HG02678 (cell line): ENCODE measurements at regions not wholly inside any gene's neighbourhood (a gene's known extent, or its start where the extent isn't known, plus 50 kb on each side); places are given as distances from the start of the nearest gene placed in this dataset.
"Not testable (repeated sequence)": the region's sequence is repeated elsewhere in the genome, so short reads cannot be mapped to it uniquely, and the experiment has no call there.

ENCODE experiments used
- ATAC-seq: cut with Tn5 transposase; IDR thresholded peaks from one replicate; pipeline ENCODE4 v1.9.1; 2021; ENCODE audit warnings: mild to moderate bottlenecking, moderate library complexity; ENCODE audit not compliant: unreplicated experiment

- ATAC-seq: no peak
Observed at GRCh38 chrX:43188296-43188695, 410.3 kb upstream of the PPP1R2C start.

GRCh38 chrX:43211570-43211969 is 433.6 kb upstream of the PPP1R2C start:
- ATAC-seq: no peak

- ATAC-seq: no peak
Observed at GRCh38 chrX:43218198-43218597, 437.9 kb upstream of the MAOA start.

DNA sequence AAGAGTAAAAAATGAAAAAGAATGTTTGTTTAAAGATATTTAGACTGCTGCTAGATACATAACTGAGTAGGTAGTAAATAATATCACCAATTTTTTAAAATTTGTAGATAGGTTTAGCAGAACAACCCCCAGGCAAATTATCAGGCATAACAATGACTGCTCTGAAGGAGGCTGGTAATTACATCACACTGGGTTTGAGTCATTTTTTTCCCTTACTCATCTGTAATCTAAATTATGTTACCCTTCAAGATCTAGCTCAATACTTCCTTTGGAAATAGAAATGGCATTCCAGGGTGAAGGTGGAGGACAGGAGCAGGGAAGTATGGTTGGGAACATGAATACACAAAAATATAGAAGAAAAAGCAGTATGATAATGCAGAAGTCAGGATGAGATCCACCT is 431.6 kb upstream of the MAOA start:
- ATAC-seq: no peak

DNA sequence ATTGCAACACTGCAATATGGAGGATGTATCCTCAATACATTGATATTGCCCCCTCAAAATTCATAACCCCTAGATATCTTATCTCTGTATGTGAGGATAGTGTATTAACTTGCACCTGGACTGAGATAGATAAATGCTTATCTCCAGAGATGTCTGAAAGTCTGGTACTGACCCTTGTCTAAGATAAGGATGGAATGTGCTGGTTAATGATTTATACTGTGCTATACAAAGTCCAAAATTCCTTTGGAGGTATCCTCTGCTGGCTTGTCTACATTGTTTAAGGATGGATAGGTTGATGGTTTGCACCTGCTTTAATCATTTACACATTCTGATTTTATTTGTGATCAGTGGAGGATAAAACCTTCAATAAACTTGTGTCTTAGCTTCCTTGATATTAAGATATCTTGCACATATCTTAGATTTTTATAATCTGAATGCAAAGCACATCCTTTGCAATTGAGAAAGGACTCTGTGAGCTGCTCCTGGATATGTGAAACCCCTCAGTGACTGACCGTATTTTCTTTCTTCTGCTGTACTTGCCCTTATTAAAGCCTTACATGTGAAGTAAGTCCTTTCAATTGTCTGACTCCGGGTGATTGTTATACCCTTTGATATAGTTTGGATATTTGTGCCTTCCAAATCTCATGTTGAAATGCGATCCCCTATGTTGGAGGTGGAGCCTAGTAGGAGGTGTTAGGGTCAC is 430.3 kb upstream of the MAOA start:
- ATAC-seq: no peak

DNA sequence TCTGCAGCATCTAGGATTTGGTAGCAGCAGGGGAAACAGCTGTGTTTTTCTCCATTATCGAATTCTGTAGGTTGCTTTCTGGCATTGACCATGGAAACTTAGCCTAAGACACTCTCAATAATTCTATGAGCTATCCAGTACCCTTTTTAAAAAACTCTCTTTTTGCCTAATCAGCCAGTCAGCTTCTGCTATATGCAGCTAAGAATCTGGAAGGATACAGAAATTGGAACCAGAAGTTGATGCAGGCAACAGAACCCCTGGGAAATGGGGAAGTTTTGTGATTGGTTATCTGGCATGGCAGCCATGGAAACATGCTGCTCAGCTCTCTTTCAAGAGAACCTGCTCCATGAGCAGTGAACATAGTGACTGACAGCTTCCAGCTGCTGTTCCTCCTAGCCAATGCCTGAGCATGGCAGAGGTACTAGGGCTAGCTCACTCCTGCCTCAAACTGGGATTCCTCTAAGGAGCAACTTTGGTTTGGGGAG is 417.6 kb upstream of the MAOA start:
- ATAC-seq: no peak

DNA sequence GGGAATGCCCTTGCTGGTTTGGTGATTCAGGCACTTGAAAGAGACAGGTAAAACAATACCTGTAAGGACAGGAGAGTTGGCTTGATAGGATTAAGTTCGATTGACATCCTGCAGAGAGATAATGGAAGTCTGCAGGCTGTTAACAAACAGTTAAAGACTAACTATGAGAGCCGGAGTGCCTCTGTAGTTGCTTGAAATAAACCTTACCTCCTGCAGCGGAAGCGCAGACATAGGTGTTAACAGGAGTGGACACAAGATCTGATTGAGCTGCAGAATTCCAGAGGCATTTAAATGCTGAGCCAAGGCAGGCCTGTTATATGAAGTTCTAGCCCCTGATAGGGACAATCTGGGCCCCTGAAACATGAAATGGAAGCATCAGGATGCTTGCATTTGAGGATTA is 416.7 kb upstream of the MAOA start:
- ATAC-seq: no peak

- no peak for ATAC-seq
Observed at GRCh38 chrX:43255596-43255995, 400.5 kb upstream of the MAOA start.

DNA sequence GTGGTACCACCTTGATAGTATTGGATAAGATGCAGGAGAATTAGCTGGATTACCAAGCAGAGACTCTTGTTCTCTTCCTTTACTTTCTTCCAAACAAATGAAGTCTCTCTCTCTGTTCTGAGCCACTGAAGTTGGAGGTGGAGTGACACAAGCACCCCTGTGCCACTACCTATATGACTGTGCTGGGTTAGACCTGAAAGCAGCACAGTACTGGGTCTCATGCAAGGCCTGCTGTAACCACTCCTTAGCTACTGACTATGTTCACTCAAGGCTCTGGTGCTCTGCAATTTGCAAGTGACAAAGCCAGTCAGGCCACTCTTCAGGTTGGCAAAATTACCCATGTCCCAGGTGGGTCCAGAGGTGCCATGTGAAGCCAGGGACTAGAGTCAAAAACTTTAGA is 389.6 kb upstream of the MAOA start:
- ATAC-seq: no peak

GRCh38 chrX:43267652-43268051 is 388.4 kb upstream of the MAOA start:
- no peak for ATAC-seq

- no peak for ATAC-seq
Observed at GRCh38 chrX:43269201-43269600, 386.9 kb upstream of the MAOA start.

- ATAC-seq: no peak
Observed at GRCh38 chrX:43277879-43278278, 378.2 kb upstream of the MAOA start.

DNA sequence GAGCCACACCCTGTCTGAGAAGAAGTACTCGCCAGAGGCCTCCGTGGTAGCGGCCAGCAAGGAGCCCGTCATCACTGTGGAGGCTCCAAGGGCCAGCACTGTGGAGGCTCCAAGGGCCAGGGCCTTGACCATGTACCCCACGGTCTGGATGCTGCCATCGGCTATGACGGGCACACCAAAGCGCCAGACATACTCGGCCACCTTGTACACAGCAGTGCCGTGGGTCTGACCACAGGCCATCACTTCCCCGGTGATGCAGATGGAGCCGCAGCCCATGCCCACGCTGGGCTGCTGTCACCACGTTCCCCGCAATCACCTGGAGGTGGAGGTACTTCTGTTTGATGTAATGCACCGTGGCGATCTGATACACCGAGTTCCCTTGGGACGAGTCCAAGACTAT is 377.7 kb upstream of the MAOA start:
- no peak for ATAC-seq

DNA sequence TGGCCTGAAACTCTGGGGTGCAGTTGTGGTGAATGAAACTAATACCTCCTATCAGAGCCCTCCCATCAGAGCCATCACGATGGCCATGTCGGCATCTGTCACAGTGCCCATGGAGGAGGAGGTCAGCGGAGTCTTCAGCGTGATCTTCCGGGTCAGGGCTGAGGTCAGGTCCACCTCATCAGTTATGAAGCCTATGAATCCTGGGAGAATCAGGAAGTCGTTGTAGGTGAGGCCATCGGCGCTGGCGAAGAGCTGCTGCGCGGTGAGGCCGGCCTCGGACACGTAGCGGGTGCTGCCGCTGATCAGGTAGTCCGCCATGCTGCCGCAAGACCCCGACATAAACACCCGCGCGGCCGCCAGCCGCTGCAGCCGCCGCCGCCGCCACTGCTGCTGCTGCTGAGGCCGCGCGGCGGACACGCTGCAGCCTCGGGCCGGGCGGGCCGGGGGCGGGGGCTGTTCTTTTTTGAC is 376.7 kb upstream of the MAOA start:
- no peak for ATAC-seq

- ATAC-seq: no peak
Observed at GRCh38 chrX:43283187-43283586, 372.9 kb upstream of the MAOA start.

DNA sequence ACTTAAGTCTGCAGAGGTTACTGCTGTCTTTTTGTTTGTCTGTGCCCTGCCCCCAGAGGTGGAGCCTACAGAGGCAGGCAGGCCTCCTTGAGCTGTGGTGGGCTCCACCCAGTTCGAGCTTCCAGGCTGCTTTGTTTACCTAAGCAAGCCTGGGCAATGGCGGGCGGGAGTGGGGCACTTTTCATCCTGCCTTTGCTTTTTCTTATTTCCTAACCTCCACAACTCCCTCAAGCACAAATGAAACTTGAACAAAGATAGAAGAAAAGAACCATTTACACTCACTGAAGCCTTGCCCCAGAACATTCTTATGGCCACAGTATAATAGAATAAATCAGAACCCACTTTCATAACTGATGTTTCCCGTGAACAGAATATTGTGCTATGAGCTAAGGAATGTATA is 344.5 kb upstream of the MAOA start:
- not testable (repeated sequence) for ATAC-seq

GRCh38 chrX:43313035-43313434 is 343.1 kb upstream of the MAOA start:
- ATAC-seq: no peak

DNA sequence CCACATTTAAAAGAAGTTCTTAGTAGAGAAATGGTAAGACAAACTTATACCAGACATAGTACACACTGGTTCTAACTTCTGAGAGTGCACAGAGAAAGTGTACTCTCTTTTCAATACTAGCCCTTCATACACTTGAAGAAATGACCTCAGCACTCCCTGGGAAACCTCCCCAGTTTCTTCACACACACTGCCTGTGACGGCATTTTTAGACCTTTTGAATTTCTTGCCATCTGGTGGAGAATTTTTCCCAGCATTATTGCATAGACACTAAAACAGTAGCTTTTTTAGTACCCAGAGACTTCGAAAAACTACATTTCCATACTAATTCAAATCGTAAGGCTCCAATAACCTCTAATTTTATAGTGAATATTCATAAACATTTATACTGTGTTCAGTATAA is 341.6 kb upstream of the MAOA start:
- ATAC-seq: no peak

DNA sequence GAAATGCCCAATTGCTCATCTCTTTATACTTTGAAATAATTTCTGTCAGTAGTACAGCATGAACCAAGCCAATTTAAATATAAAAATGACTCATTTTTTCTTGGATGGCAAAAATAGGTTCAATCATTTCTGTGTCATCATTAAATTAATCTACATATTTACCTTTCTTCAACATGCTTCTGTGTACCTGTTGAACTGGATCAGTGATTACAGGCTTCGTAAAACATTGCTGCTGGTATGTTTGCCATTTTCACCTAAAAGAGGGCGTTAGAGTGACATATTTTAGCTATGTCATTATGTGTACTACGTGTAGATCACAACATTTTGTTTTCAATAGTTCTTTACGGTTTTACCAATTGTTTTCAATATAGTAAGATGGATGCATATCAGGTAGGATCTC is 340.5 kb upstream of the MAOA start:
- no peak for ATAC-seq

DNA sequence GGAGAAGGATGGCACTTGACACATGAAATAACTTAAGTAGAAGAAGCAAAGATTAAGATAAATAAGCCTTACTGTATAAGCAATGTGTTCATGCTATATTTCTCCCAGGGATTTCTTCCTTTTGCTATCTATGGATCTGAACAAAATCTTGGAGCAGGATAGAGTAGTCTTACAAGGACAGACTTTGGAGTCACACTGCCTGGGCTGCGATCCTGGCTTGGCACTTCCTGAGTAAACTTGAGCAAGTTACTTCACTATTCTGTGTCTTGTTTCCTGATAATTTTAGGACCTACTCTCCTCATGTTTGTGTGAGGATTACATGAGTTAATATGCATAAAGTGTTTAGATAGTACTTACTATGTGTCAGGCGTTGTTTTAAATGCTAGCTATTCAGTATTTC is 340.0 kb upstream of the MAOA start:
- ATAC-seq: no peak

DNA sequence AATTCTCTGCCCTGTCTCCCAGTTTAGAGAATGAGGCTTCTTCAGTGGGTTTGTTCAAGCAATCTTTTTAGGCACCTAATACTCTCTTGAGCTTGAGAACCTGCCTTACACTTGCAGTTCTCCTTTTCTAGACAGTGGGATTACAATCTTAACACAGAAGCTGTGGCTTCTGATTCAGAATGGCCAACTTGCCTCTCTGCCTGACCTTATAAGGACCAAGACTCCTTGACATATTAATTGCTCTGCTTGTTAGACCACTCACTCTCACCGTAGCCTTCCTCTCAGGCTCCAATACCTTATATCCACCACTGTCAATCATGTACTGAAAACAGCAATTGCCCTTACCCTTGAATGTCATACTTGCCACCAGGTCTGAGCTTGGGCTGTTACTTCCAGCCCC is 338.7 kb upstream of the MAOA start:
- ATAC-seq: no peak

DNA sequence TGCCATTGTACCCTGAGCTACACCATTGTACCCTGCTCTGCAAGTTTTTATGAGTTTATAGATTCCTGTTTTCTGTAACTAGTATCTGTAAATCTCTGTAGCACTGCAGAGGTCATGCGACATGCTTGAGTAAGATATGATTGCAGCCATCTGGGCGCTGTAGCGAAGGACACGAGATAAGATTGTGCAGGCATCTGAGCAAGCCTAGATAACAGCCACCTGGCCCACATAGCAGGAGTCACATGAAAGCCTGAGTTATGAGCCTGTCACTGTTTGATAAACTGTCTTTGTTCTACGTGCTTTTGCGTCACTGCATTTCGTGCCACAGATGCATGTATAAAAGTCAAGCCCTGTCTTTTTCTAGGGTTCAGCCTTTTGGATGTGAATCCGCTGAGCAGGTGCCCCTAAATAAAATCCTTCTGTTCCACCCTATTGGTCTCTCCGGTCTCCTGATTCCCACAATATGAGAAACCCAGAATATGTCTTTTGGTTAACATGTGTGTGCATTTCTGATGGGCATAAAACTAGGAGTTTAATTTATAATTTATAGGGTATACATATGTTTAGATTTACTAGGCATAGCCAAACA is 327.6 kb upstream of the MAOA start:
- ATAC-seq: no peak

GRCh38 chrX:43333543-43333942 is 322.6 kb upstream of the MAOA start:
- no peak for ATAC-seq
